HG02571 (cell line): ENCODE measurements at regions not wholly inside any gene's neighbourhood (a gene's known extent, or its start where the extent isn't known, plus 50 kb on each side); places are given as distances from the start of the nearest gene placed in this dataset.
A peak's percentile ranks its signal among the peaks of the same experiment; 100 is the strongest.
"Not testable (repeated sequence)": the region's sequence is repeated elsewhere in the genome, so short reads cannot be mapped to it uniquely, and the experiment has no call there.

Experiments used
- ATAC-seq: cut with Tn5 transposase; IDR thresholded peaks from one replicate; pipeline ENCODE4 v1.9.1; 2021; ENCODE audit warnings: mild to moderate bottlenecking, moderate library complexity; ENCODE audit not compliant: unreplicated experiment

GRCh38 chr6:148602136-148602535 lies 144.7 kb upstream of the UST start:
- no peak for ATAC-seq

GRCh38 chr6:148608199-148608951 lies 138.5 kb upstream of the UST start:
- ATAC-seq, result no peak

- ATAC-seq, result no peak
Observed at GRCh38 chr6:148611213-148611612, 135.6 kb upstream of the UST start.

- ATAC-seq, result no peak
Observed at GRCh38 chr6:148612043-148612442, 134.8 kb upstream of the UST start.

GRCh38 chr6:148614602-148615001 lies 132.2 kb upstream of the UST start:
- no peak for ATAC-seq

GRCh38 chr6:148616841-148617240 lies 130.0 kb upstream of the UST start:
- no peak for ATAC-seq

GRCh38 chr6:148617530-148617929 lies 129.3 kb upstream of the UST start:
- ATAC-seq, result no peak

- ATAC-seq, result no peak
Observed at GRCh38 chr6:148619891-148620290, 126.9 kb upstream of the UST start.

GRCh38 chr6:148620579-148621298 lies 126.1 kb upstream of the UST start:
- ATAC-seq, result peak; percentile 87

- ATAC-seq, result no peak
Observed at GRCh38 chr6:148625609-148626008, 121.2 kb upstream of the UST start.

- ATAC-seq, result no peak
Observed at GRCh38 chr6:148628251-148628650, 118.6 kb upstream of the UST start.

- ATAC-seq, result no peak
Observed at GRCh38 chr6:148629181-148629580, 117.6 kb upstream of the UST start.

GRCh38 chr6:148629592-148630465 lies 117.0 kb upstream of the UST start:
- ATAC-seq, result no peak

- no peak for ATAC-seq
Observed at GRCh38 chr6:148635070-148635743, 111.6 kb upstream of the UST start.

GRCh38 chr6:148641836-148642235 lies 105.0 kb upstream of the UST start:
- ATAC-seq, result not testable (repeated sequence)

- not testable (repeated sequence) for ATAC-seq
Observed at GRCh38 chr6:148643208-148643607, 103.6 kb upstream of the UST start.

- ATAC-seq, result not testable (repeated sequence)
Observed at GRCh38 chr6:148645049-148645448, 101.8 kb upstream of the UST start.

GRCh38 chr6:148648754-148649453 lies 97.9 kb upstream of the UST start:
- no peak for ATAC-seq

- no peak for ATAC-seq
Observed at GRCh38 chr6:148649454-148649963, 97.3 kb upstream of the UST start.

- ATAC-seq, result no peak
Observed at GRCh38 chr6:148650941-148651505, 95.8 kb upstream of the UST start.
